ENCODE measurements at regions not wholly inside any gene's neighbourhood (a gene's known extent, or its start where the extent isn't known, plus 50 kb on each side); places are given as distances from the start of the nearest gene placed in this dataset.

- in situ Hi-C loops (cut with MboI), result no loop called here
- peaks cover 17% of the 10 kb centered on the region for H3K27me3 ChIP-seq (replicated peaks; ENCODE audit: insufficient read depth)
- H3K36me3 ChIP-seq (ENCODE audit: low read depth), result no peaks in the 10 kb centered on the region
- no peaks in the 10 kb centered on the region for H3F3A ChIP-seq (ENCODE audit: insufficient read depth)
- DNase-seq, result no peak
- H3K4me1 ChIP-seq (ENCODE audit: insufficient read depth), result no peaks in the 10 kb centered on the region
- no peak for TF ChIP-seq EZH2 (IDR thresholded peaks at IDR 0.05; ENCODE audit: insufficient read depth, poor library complexity, severe bottlenecking)
- no peak for TF ChIP-seq EZH2phosphoT487 (IDR thresholded peaks at IDR 0.05; ENCODE audit: insufficient read depth, low read depth)
- H3K4me2 ChIP-seq (ENCODE audit: unreplicated experiment), result no peak overlapping the region
- WGBS, 2 experiments (ENCODE audit: low coverage in 1 of 2, low lambda C conversion rate in 2 of 2, missing lambda C conversion rate in 2 of 2), result 31 to 33% methylated on average over 2 of the region's 2 CpGs
- no peak overlapping the region for H3K27ac ChIP-seq
- no peak overlapping the region for H3K9ac ChIP-seq
- no peak overlapping the region for H2AFZ ChIP-seq
- H3K9me2 ChIP-seq (ENCODE audit: insufficient read depth), result no peaks in the 10 kb centered on the region
- H3K4me3 ChIP-seq, result no peak overlapping the region
- no peaks in the 10 kb centered on the region for H3K9me3 ChIP-seq (ENCODE audit: low read depth)
- H3K79me2 ChIP-seq (ENCODE audit: insufficient read depth), result no peaks in the 10 kb centered on the region
- H4K20me1 ChIP-seq (ENCODE audit: insufficient read depth), result no peaks in the 10 kb centered on the region; the same call in 1 of the 2 replicates
Observed at GRCh38 chr2:119051263-119051662, 107.3 kb downstream of the C1QL2 start.

- no peak overlapping the region for H3K27ac ChIP-seq
- no peaks in the 10 kb centered on the region for H3K4me1 ChIP-seq (ENCODE audit: insufficient read depth)
- no peaks in the 10 kb centered on the region for H3K9me3 ChIP-seq (ENCODE audit: low read depth)
- no peak overlapping the region for H3K4me2 ChIP-seq (ENCODE audit: unreplicated experiment)
- peaks cover 22% of the 10 kb centered on the region for H3K27me3 ChIP-seq (replicated peaks; ENCODE audit: insufficient read depth)
- in situ Hi-C loops (cut with MboI), result no loop called here
- H2AFZ ChIP-seq, result no peak overlapping the region
- H3K79me2 ChIP-seq (ENCODE audit: insufficient read depth), result no peaks in the 10 kb centered on the region
- no peaks in the 10 kb centered on the region for H3K9me2 ChIP-seq (ENCODE audit: insufficient read depth)
- DNase-seq, result no peak
- no peaks in the 10 kb centered on the region for H3F3A ChIP-seq (ENCODE audit: insufficient read depth)
- H3K4me3 ChIP-seq, result no peak overlapping the region
- TF ChIP-seq EZH2 (IDR thresholded peaks at IDR 0.05; ENCODE audit: insufficient read depth, poor library complexity, severe bottlenecking), result no peak
- no peak for TF ChIP-seq EZH2phosphoT487 (IDR thresholded peaks at IDR 0.05; ENCODE audit: insufficient read depth, low read depth)
- H3K36me3 ChIP-seq (ENCODE audit: low read depth), result no peaks in the 10 kb centered on the region
- no peaks in the 10 kb centered on the region; the same call in 1 of the 2 replicates for H4K20me1 ChIP-seq (ENCODE audit: insufficient read depth)
- WGBS, 2 experiments (ENCODE audit: low coverage in 1 of 2, low lambda C conversion rate in 2 of 2, missing lambda C conversion rate in 2 of 2), result 79 to 83% methylated on average over 11 to 12 of the region's 12 CpGs
- H3K9ac ChIP-seq, result no peak overlapping the region
Observed at GRCh38 chr2:119049968-119050704, 108.1 kb downstream of the MARCO start.

Data from GM23248 (cell line).